ENCODE measurements at regions not wholly inside any gene's neighbourhood (a gene's known extent, or its start where the extent isn't known, plus 50 kb on each side); places are given as distances from the start of the nearest gene placed in this dataset.

DNA sequence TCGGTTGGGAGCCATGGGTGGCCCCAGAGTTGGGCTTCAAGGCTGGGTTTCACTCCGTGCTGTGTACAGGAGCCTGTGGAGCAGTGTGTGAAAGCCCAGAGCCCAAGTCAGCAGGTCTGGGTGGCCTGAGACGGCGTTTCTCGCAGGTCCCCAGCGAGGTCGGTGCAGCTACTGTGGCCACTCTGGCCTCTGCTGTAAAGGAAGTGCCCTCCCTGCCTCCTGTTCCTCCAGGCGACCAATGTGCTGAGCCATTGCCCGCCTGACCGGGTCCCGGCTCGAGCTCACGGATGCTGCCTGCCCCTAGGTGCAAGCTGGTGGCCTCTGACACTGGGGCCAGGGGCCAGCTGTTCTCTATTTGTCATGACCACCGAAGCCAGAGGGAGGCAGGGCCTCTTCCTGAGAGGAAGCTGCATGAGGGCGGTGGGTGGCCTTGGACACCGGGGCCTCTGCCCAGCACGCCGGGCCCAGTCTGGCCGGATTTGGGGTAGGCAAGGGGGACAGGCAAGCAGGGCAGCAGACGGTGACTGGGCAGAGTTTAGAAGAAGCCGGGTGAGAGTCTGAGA is 170.9 kb downstream of the IRF8 start:
- DNase-seq (ENCODE audit: extremely low read depth, low read depth) = no peak
- H3K4me3 ChIP-seq (replicated peaks; ENCODE audit: low read depth, low read length) = no peak overlapping the region
- TF ChIP-seq, protein P1, sequence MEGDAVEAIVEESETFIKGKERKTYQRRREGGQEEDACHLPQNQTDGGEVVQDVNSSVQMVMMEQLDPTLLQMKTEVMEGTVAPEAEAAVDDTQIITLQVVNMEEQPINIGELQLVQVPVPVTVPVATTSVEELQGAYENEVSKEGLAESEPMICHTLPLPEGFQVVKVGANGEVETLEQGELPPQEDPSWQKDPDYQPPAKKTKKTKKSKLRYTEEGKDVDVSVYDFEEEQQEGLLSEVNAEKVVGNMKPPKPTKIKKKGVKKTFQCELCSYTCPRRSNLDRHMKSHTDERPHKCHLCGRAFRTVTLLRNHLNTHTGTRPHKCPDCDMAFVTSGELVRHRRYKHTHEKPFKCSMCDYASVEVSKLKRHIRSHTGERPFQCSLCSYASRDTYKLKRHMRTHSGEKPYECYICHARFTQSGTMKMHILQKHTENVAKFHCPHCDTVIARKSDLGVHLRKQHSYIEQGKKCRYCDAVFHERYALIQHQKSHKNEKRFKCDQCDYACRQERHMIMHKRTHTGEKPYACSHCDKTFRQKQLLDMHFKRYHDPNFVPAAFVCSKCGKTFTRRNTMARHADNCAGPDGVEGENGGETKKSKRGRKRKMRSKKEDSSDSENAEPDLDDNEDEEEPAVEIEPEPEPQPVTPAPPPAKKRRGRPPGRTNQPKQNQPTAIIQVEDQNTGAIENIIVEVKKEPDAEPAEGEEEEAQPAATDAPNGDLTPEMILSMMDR (IDR thresholded peaks at IDR 0.05; ENCODE audit: low read depth, low read length, missing control alignments) = no peak

DNA sequence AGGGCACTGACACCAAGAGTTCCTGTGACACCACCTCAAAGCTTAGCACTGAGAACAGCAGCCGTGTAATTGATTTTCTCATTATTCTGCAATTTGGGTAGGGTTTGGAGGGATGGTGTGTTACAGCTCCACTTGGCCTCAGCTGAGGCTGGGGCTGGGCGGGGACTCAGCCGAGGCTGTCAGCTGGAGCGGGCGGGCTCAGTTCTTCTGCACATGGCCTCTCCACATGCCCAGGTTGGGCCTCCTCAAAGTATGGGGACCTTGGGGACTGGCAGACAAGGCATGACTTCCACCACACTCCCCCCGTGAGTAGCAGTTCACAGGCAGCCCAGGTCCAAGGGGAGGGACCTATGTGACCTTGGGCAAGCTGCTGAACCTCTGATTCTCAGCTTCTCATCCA is 171.5 kb downstream of the IRF8 start:
- no peak overlapping the region for H3K4me3 ChIP-seq (replicated peaks; ENCODE audit: low read depth, low read length)
- TF ChIP-seq, protein P1 (IDR thresholded peaks at IDR 0.05; ENCODE audit: low read depth, low read length, missing control alignments) = no peak
- no peak for DNase-seq (ENCODE audit: extremely low read depth, low read depth)

DNA sequence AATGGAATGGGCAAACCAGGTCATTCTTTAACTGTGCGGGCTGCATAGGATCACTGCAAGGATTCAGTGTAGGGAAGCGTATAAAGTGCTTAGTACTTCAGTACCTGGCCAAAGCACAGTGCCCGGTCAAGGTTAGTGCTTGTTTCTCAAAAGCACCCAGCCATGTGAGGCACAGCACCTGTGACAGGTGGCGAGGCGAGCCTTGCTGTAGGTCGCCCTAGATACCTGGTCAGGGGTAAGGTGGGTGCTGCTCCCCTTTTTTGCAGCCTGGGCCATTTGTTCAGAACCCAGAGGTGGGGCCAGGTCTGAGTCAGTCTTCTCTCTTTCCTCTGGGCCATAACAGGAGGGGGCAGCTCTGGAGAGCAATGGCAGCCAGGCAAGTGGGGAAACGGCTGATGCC is 172.0 kb downstream of the IRF8 start:
- no peak overlapping the region for H3K4me3 ChIP-seq (replicated peaks; ENCODE audit: low read depth, low read length)
- no peak for DNase-seq (ENCODE audit: extremely low read depth, low read depth)
- TF ChIP-seq, protein P1 (IDR thresholded peaks at IDR 0.05; ENCODE audit: low read depth, low read length, missing control alignments) = no peak

DNA sequence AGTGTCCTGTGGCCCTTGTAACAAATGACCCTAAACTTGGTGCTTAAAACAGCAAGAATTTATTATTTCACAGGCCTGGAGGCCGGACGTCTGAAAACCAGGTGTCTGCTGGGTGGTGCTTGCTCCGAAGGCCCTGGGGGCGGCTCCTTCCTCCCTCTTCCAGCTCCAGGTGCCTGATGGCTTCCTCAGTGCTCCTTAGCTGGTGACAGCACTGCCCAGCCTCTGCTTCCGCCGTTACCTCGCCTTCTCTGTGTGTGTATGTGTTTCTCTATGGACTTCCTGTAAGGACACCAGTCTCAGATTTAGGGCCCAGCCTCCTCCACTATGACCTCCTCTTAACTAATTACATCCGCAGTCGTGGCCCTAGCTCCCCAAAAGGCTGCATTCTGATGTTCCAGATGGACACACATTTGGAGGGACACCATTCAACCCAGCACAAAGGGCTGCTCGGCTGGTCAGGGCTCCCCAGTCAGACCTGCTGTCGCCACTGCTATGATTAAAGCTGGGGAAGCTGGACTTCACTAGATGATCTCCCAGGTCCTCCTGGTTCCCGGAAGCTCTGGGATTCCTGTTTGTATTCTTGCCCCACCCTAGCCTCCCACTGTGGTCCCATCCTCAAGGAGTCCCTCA is 172.8 kb downstream of the IRF8 start:
- DNase-seq (ENCODE audit: extremely low read depth, low read depth) = no peak
- no peak overlapping the region for H3K4me3 ChIP-seq (replicated peaks; ENCODE audit: low read depth, low read length)
- TF ChIP-seq, protein P1 (IDR thresholded peaks at IDR 0.05; ENCODE audit: low read depth, low read length, missing control alignments) = no peak

DNA sequence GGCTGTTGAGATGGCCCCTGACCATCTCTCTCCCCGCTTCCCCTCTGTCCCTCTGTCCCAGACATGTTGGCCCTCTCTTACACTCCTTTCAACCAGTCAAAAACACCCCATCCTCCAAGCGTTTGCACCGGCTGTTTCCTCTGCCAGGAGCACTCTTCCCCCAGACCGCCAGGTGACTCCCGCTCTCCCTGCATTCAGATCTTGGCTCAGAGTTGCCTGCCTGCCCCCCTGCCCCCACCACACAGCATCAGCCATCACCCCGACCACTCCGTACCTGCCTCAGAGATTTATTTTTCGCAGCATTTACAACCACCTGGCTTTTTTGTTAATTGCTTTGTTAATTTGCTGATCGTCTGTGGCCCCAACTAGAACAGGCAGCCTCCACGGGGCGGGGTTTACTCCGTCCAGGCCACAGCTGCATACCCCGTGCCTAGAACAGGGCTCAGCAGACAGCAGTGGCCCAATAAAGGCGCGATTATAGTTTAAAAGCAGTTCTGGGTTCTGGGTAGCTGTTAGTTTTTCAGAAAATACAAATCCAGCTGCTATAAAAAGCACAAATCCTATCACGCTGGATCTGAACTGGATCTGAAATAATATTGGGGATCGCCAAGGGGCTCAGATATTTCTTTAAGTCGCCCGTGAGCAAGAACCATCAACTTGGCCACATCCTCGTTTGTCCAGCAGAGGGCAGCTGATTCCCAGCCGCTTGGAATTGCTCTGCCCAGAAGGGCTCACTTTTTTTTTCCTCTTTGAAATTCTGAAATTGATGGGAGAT is 173.6 kb downstream of the IRF8 start:
- DNase-seq (ENCODE audit: extremely low read depth, low read depth) = peak; percentile 33
- H3K4me3 ChIP-seq (replicated peaks; ENCODE audit: low read depth, low read length) = no peak overlapping the region
- TF ChIP-seq, protein P1 (IDR thresholded peaks at IDR 0.05; ENCODE audit: low read depth, low read length, missing control alignments) = peak; percentile 69

DNA sequence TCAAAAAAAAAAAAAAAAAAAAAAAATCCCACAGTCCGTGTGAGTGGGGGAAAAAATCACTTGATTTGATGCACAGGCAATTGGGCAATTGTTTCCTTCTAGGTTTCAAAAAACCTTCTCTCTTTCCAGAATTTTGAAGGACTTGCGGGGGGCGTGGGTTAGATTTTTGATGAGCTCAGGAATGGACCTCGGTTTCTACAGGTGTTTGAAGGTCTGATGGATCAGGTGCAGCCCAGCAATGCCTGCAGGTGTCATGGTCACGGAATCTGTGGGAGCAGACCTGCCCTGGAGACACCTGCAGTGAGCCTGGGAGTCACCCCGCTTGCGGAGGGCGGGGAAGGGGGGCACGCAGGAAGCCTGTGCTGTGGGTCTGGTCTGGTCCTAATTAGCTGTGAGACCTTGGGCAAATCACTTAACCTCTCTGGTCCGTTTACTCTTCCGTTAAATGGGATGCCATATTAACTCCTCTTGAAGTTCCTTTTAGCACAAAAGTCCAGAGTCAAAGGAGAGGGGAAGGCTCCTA is 174.2 kb downstream of the IRF8 start:
- DNase-seq (ENCODE audit: extremely low read depth, low read depth) = no peak
- no peak overlapping the region for H3K4me3 ChIP-seq (replicated peaks; ENCODE audit: low read depth, low read length)
- TF ChIP-seq, protein P1 (IDR thresholded peaks at IDR 0.05; ENCODE audit: low read depth, low read length, missing control alignments) = no peak
